HCT116 (cell line): ENCODE measurements at regions not wholly inside any gene's neighbourhood (a gene's known extent, or its start where the extent isn't known, plus 50 kb on each side); places are given as distances from the start of the nearest gene placed in this dataset.

Experiments
- ATAC-seq: fragments of 200-7000 bp; cut with Tn5 transposase; 2 replicates; pipeline ENCODE4 v1.9.1; 2020; ENCODE audit warnings: mild to moderate bottlenecking, moderate library complexity
- BruUV-seq: library from RNA; stranded (reverse); fragments of 400-500 nt; replicated peaks from 2 replicates; lab custom pipeline; 2021; lab: Mats Ljungman, UMichigan
- CTCF ChIA-PET: fragments of 300-600 bp; sonication (Branson Sonifier 250); formaldehyde crosslinking; loops from one replicate; lab custom pipeline; 2021; ENCODE audit warnings: antibody characterized with exemption; lab: Charles Lee
- POLR2A ChIA-PET: fragments of 300-600, 350-600 bp; sonication (Branson Sonifier 250); formaldehyde crosslinking; loops from one replicate; lab custom pipeline; 2021; ENCODE audit warnings: antibody characterized with exemption; lab: Charles Lee
- RAD21 ChIA-PET, 2 experiments: fragments of 300-600 bp; sonication (Branson Sonifier 250); formaldehyde crosslinking; loops; one replicate each; lab custom pipeline; 2023; ENCODE audit warnings: low total read pairs in 2 of 2; ENCODE audit not compliant: uncharacterized antibody in 2 of 2, unreplicated experiment in 2 of 2, low non-redundant PET in 1 of 2; lab: Charles Lee
- DNase-seq: peaks from one replicate; pipeline ENCODE4 v3.0.0-alpha.2; 2010; ENCODE audit warnings: low read depth, low spot score
- H2AFZ ChIP-seq: fragments of 200-600 bp; shearing (Covaris generic), sonication (generic); 2 replicates; pipeline ENCODE4 v1.6.1; 2017; ENCODE audit warnings: low read depth, mixed run types, mixed read lengths, antibody characterized with exemption, low read length; ENCODE audit not compliant: poor library complexity, severe bottlenecking
- H3K27ac ChIP-seq: 2 replicates; pipeline ENCODE4 v1.5.1; 2012; ENCODE audit warnings: low read depth, low read length
- H3K27me3 ChIP-seq: fragments of 200-600 bp; sonication (generic); 2 replicates; pipeline ENCODE4 v1.6.1; 2016; ENCODE audit warnings: mixed run types, low read length, mixed read lengths; ENCODE audit not compliant: insufficient read depth
- H3K36me3 ChIP-seq, 2 experiments: fragments of 200-500 bp in 1 of 2; fragments of 200-600 bp in 1 of 2; sonication (Bioruptor generic) in 1 of 2; sonication (generic) in 1 of 2; 2 replicates each; pipeline versions ENCODE4 v1.5.1 to v1.6.1; 2014 to 2016; ENCODE audit warnings: low read length in 2 of 2, inconsistent platforms in 1 of 2, mixed read lengths in 1 of 2, mixed run types in 1 of 2; ENCODE audit not compliant: insufficient read depth in 2 of 2, control insufficient read depth in 1 of 2
- H3K4me1 ChIP-seq, 2 experiments: fragments of 200-600 bp in 1 of 2; sonication (generic) in 1 of 2; 2 replicates each; pipeline versions ENCODE4 v1.5.1 to v1.6.1; 2012 to 2017; ENCODE audit warnings: low read length in 2 of 2, inconsistent platforms in 1 of 2, mild to moderate bottlenecking in 1 of 2, mixed read lengths in 1 of 2, mixed run types in 1 of 2, moderate library complexity in 1 of 2; ENCODE audit not compliant: insufficient read depth in 2 of 2, control insufficient read depth in 1 of 2
- H3K4me2 ChIP-seq: fragments of 200-600 bp; sonication (generic); 2 replicates; pipeline ENCODE4 v1.6.1; 2017; ENCODE audit warnings: mixed run types, low read length, mixed read lengths
- H3K4me3 ChIP-seq, 2 experiments: fragments of 200-600 bp in 1 of 2; sonication (generic) in 1 of 2; replicated peaks in 1 of 2; 2 replicates each; pipeline ENCODE4 v1.5.1; 2011 to 2016; ENCODE audit warnings: low read length in 2 of 2, control low read depth in 1 of 2, low read depth in 1 of 2, mild to moderate bottlenecking in 1 of 2, mixed read lengths in 1 of 2, mixed run types in 1 of 2
- H3K79me2 ChIP-seq: fragments of 200-600 bp; sonication (generic); 2 replicates; pipeline ENCODE4 v1.6.1; 2017; ENCODE audit warnings: mild to moderate bottlenecking, mixed run types, low read length, moderate library complexity, mixed read lengths; ENCODE audit not compliant: insufficient read depth
- H3K9ac ChIP-seq: fragments of 200-600 bp; sonication (generic); 2 replicates; pipeline ENCODE4 v1.6.1; 2016; ENCODE audit warnings: low read length, mixed read lengths
- H3K9me2 ChIP-seq: fragments of 200-600 bp; sonication (generic), shearing (Covaris generic); 2 replicates; pipeline ENCODE4 v1.6.1; 2017; ENCODE audit warnings: mixed run types, mild to moderate bottlenecking, moderate library complexity; ENCODE audit not compliant: insufficient read depth
- H3K9me3 ChIP-seq, 2 experiments: fragments of 200-500 bp in 1 of 2; fragments of 200-600 bp in 1 of 2; sonication (Bioruptor generic) in 1 of 2; sonication (generic) in 1 of 2; 2 replicates each; pipeline ENCODE4 v1.6.1; 2014 to 2017; ENCODE audit warnings: low read length in 2 of 2, mixed read lengths in 2 of 2, inconsistent platforms in 1 of 2, low read depth in 1 of 2, mild to moderate bottlenecking in 1 of 2, mixed run types in 1 of 2, moderate library complexity in 1 of 2; ENCODE audit not compliant: control insufficient read depth in 1 of 2, insufficient read depth in 1 of 2
- H4K20me1 ChIP-seq: fragments of 200-600 bp; sonication (generic), shearing (Covaris generic); 2 replicates; pipeline ENCODE4 v1.6.1; 2017; ENCODE audit warnings: mixed run types, mild to moderate bottlenecking, moderate library complexity; ENCODE audit not compliant: insufficient read depth
- ELF1 ChIP-seq: IDR thresholded peaks from 2 replicates; pipeline ENCODE4 v1.6.1; 2012; ENCODE audit warnings: low read depth, borderline replicate concordance
- JUND ChIP-seq: IDR thresholded peaks from 2 replicates; pipeline ENCODE4 v1.6.1; 2012
- POLR2A ChIP-seq: IDR thresholded peaks from 2 replicates; pipeline ENCODE4 v1.7.0; 2011; ENCODE audit warnings: borderline replicate concordance; ENCODE audit not compliant: insufficient read depth, insufficient read length; ENCODE audit errors: extremely low read depth
- RAD21 ChIP-seq: IDR thresholded peaks from 2 replicates; pipeline ENCODE4 v1.6.1; 2012; ENCODE audit warnings: low read depth, mild to moderate bottlenecking
- SP1 ChIP-seq: IDR thresholded peaks from 2 replicates; pipeline ENCODE4 v1.6.1; 2012; ENCODE audit warnings: low read depth
- TCF7L2 ChIP-seq: IDR thresholded peaks from 2 replicates; pipeline ENCODE4 v1.7.0; 2011; ENCODE audit warnings: borderline replicate concordance, inconsistent platforms; ENCODE audit not compliant: insufficient read depth, insufficient read length; ENCODE audit errors: extremely low read depth
- intact Hi-C: fragments of 100-400 bp; cut with micrococcal nuclease; formaldehyde crosslinking; loops from 2 replicates; pipeline ENCODE4 v1.10.0; 2022
- TF ChIP-seq, protein P1 (sequence below), 3 experiments: fragments of 200-600 bp in 1 of 3; sonication (generic) in 1 of 3; IDR thresholded peaks in 2 of 3; conservative IDR thresholded peaks in 1 of 3; 2 replicates each; pipeline ENCODE4 v1.5.1; 2012 to 2017; ENCODE audit warnings: low read depth in 2 of 3, low read length in 2 of 3, antibody characterized with exemption in 1 of 3, borderline replicate concordance in 1 of 3, control low read depth in 1 of 3, mild to moderate bottlenecking in 1 of 3, mixed read lengths in 1 of 3, mixed run types in 1 of 3, moderate library complexity in 1 of 3; ENCODE audit not compliant: insufficient read depth in 1 of 3

DNA sequence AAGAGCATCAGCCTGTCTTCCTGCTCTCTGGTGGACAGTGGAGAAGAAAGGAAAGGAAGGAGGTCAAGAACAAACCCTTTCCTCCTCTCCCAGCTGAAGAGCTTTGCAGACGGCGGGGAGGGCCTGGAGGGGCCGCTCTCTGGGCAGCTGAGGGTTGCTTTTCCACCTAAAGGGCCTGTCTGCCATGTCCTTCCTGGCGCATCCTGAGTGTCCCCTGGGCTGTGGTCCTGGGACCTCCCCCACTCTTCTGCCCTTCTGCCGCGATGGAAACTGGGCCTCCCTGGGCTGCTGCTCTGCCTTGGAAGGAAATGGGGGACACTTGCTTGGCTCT lies 107.0 kb downstream of the ETS2 start (continued):
- TF ChIP-seq, protein P1, sequence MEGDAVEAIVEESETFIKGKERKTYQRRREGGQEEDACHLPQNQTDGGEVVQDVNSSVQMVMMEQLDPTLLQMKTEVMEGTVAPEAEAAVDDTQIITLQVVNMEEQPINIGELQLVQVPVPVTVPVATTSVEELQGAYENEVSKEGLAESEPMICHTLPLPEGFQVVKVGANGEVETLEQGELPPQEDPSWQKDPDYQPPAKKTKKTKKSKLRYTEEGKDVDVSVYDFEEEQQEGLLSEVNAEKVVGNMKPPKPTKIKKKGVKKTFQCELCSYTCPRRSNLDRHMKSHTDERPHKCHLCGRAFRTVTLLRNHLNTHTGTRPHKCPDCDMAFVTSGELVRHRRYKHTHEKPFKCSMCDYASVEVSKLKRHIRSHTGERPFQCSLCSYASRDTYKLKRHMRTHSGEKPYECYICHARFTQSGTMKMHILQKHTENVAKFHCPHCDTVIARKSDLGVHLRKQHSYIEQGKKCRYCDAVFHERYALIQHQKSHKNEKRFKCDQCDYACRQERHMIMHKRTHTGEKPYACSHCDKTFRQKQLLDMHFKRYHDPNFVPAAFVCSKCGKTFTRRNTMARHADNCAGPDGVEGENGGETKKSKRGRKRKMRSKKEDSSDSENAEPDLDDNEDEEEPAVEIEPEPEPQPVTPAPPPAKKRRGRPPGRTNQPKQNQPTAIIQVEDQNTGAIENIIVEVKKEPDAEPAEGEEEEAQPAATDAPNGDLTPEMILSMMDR (IDR thresholded peaks at IDR 0.05 in 2 of 3, conservative IDR thresholded peaks at IDR 0.05 in 1 of 3; ENCODE audit: borderline replicate concordance in 1 of 3, insufficient read depth in 1 of 3, low read depth in 2 of 3, low read length in 2 of 3) = no peak
- TF ChIP-seq JUND (no peak), RAD21 (no peak)

DNA sequence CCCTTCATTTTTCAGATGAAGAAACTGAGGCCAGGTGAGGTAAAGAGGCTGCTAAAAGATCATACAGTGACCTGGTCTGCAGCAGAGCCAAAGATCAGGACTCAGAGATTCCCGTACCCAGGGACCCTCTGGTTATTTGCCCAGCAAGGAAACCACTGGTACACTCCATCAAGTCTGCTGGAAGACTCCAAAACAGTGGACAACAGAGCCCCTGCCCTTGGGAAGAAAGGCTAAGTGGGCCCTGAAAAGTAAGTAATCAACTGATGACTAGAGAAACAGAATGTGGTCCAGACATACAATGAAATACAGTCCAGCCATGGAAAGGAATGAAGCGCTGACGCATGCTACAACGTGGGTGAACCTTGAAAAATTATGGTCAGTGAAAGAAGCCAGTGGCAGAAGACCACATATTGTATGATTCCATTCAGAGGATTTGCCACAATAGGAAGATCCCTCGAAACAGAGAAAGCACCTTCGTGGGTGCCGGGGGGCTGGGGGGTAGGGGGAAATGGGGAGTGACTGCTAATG lies 106.4 kb downstream of the ETS2 start:
- Histone ChIP-seq H3K4me1 (peaks cover 52 to 59% of the 10 kb centered on the region in 2 experiments), H3K4me3 (no peak overlapping the region), H3K27me3 (no peaks in the 10 kb centered on the region), H3K9me2 (no peaks in the 10 kb centered on the region), H3K79me2 (no peaks in the 10 kb centered on the region), H3K36me3 (no peaks in the 10 kb centered on the region), H2AFZ (no peak overlapping the region), H3K27ac (peak overlapping the region; percentile 12; the same call in 1 of the 2 replicates), H4K20me1 (no peaks in the 10 kb centered on the region), H3K9ac (no peak overlapping the region), H3K9me3 (no peaks in the 10 kb centered on the region), H3K4me2 (0 out of 2 replicates have a peak overlapping the region, but pooled peaks have one; percentile 64)
- BruUV-seq = no TSS peak
- ChIA-PET CTCF (no interaction called here), RAD21 (interaction anchor here in 1 of 2 experiments (0.5 kb wide), 1 partner anchor 190 kb away, joined by 5 read pairs; no protein-coding TSS in a partner anchor), POLR2A (no interaction called here)
- ATAC-seq (no peak), DNase-seq (no peak)
- intact Hi-C loops = loop anchor here (2.0 to 5.0 kb wide), 2 partner anchors 125 to 180 kb away; no protein-coding TSS in a partner anchor
- TF ChIP-seq ELF1 (no peak), POLR2A (no peak), SP1 (no peak), TCF7L2 (no peak)
- TF ChIP-seq, protein P1 (IDR thresholded peaks at IDR 0.05 in 2 of 3, conservative IDR thresholded peaks at IDR 0.05 in 1 of 3; ENCODE audit: borderline replicate concordance in 1 of 3, insufficient read depth in 1 of 3, low read depth in 2 of 3, low read length in 2 of 3) = no peak
